ENCODE measurements at regions not wholly inside any gene's neighbourhood (a gene's known extent, or its start where the extent isn't known, plus 50 kb on each side); places are given as distances from the start of the nearest gene placed in this dataset.
"Not testable (repeated sequence)": the region's sequence is repeated elsewhere in the genome, so short reads cannot be mapped to it uniquely, and the experiment has no call there.

- Mint-ChIP-seq H3K9me3 (no peaks in the 10 kb centered on the region), H3K27me3 (no peaks in the 10 kb centered on the region), H3K36me3 (no peaks in the 10 kb centered on the region), H3K4me1 (no peaks in the 10 kb centered on the region), H3K4me3 (no peak overlapping the region), H3K27ac (no peak overlapping the region)
- no peak for DNase-seq
- CTCF ChIA-PET, result no interaction called here
These were observed 113.0 kb downstream of the ADAMTS15 start for GRCh38 chr11:130561441-130561881.

- CTCF ChIA-PET, result interaction anchor here (0.7 kb wide), 1 partner anchor 74 kb away, joined by 3 read pairs; no protein-coding TSS in a partner anchor
- no peaks in the 10 kb centered on the region for H3K9me3 Mint-ChIP-seq
These were observed 114.1 kb downstream of the ADAMTS15 start for GRCh38 chr11:130562549-130562948.

DNA sequence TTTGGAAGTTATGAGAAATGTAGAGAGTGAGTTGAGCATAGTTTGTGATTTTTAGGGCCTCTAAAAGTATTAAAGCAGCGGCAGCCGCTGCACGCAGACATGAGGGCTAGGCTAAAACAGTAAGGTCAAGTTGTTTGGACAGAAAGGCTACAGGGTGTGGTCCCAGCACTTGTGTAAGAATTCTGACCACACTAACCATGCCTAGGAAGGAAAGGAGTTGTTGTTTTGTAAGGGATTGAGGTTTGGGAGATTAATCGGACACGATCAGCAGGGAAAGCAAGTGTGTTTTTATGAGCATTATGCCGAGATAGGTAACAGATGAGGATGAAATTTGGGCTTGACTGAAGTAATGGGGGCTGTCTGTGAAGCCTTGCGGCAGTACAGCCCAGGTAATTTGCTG lies 117.9 kb downstream of the ADAMTS15 start:
- H3K36me3 Mint-ChIP-seq, H3K27me3 Mint-ChIP-seq, DNase-seq, H3K27ac Mint-ChIP-seq, H3K4me3 Mint-ChIP-seq, H3K9me3 Mint-ChIP-seq, CTCF ChIA-PET, H3K4me1 Mint-ChIP-seq: not testable (repeated sequence)

More at GRCh38 chr11:130562549-130562948, 114.1 kb downstream of the ADAMTS15 start:
- Mint-ChIP-seq H3K4me1 (no peaks in the 10 kb centered on the region), H3K27me3 (no peaks in the 10 kb centered on the region), H3K36me3 (no peaks in the 10 kb centered on the region), H3K4me3 (no peak overlapping the region), H3K27ac (no peak overlapping the region)
- no peak for DNase-seq

GRCh38 chr11:130571519-130571918 lies 123.1 kb downstream of the ADAMTS15 start:
- no peaks in the 10 kb centered on the region for H3K9me3 Mint-ChIP-seq
- no peak overlapping the region for H3K27ac Mint-ChIP-seq
- no peak for DNase-seq
- no peak overlapping the region for H3K4me3 Mint-ChIP-seq
- H3K4me1 Mint-ChIP-seq, result no peaks in the 10 kb centered on the region
- CTCF ChIA-PET, result no interaction called here
- peaks cover 8% of the 10 kb centered on the region for H3K27me3 Mint-ChIP-seq
- H3K36me3 Mint-ChIP-seq, result no peaks in the 10 kb centered on the region

DNA sequence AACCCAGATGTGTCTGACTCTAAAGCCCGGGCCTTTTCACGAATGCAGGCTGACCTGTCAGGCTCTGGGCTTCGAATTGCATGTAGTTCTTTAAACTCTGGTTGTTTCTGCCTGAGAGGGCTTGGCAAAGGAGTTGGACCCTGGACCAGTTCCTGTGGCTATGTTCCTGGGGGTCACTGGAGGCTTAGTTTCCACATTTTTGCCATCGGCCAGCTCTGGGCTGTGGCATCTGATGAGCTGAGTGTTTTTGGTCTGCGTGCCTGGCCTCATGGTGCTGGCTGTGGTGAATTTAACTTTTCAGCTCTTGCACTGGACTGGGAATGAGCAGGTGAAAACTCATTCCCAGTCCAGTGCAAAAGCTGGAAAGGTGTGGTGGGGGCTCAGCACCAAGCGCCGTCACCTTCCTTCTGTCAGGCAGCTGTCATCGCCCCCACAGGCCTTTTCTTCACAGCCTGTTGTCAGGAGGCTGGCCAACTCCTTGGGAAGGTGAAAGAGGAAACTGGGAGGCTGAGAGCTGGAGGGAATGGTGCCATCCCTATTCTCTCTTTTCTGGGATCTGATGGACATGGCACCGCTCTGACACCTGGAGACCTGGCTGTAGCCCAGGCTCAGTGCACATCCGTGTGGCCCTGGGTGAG lies 123.6 kb downstream of the ADAMTS15 start:
- H3K36me3 Mint-ChIP-seq, result no peaks in the 10 kb centered on the region
- no peak overlapping the region for H3K4me3 Mint-ChIP-seq
- H3K9me3 Mint-ChIP-seq, result no peaks in the 10 kb centered on the region
- H3K27me3 Mint-ChIP-seq, result peaks cover 8% of the 10 kb centered on the region
- no peak overlapping the region for H3K27ac Mint-ChIP-seq
- no peak for DNase-seq
- no peaks in the 10 kb centered on the region for H3K4me1 Mint-ChIP-seq
- CTCF ChIA-PET, result no interaction called here

DNA sequence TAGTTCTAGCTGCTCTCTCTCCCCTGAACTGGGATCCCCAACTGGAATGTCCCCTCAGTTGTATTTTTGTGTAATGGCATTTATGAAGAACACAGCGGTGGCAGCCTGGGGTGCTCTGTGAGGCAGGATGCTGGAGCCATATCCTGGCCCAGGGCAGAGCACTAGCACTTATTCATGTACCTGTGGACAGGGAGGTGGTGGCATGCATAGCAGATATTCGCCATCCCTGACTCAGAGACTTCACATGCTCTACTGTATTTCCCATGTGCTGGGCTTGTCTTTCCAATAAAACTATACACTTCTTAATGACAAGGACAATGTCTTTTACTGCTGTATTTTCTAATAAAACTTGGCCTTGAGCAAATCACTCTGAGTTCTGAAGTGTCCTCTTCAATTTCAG lies 125.3 kb downstream of the ADAMTS15 start:
- Mint-ChIP-seq H3K4me1 (no peaks in the 10 kb centered on the region), H3K36me3 (no peaks in the 10 kb centered on the region), H3K27ac (no peak overlapping the region), H3K4me3 (no peak overlapping the region), H3K27me3 (peaks cover 11% of the 10 kb centered on the region), H3K9me3 (no peaks in the 10 kb centered on the region)
- CTCF ChIA-PET, result no interaction called here
- no peak for DNase-seq

GRCh38 chr11:130574740-130575139 lies 126.3 kb downstream of the ADAMTS15 start:
- no peak overlapping the region for H3K27ac Mint-ChIP-seq
- CTCF ChIA-PET, result no interaction called here
- H3K4me1 Mint-ChIP-seq, result no peaks in the 10 kb centered on the region
- DNase-seq, result no peak
- H3K4me3 Mint-ChIP-seq, result no peak overlapping the region
- H3K27me3 Mint-ChIP-seq, result peaks cover 12% of the 10 kb centered on the region
- H3K36me3 Mint-ChIP-seq, result no peaks in the 10 kb centered on the region
- no peaks in the 10 kb centered on the region for H3K9me3 Mint-ChIP-seq

- no peaks in the 10 kb centered on the region for H3K4me1 Mint-ChIP-seq
- CTCF ChIA-PET, result no interaction called here
- peaks cover 15% of the 10 kb centered on the region for H3K27me3 Mint-ChIP-seq
- H3K9me3 Mint-ChIP-seq, result no peaks in the 10 kb centered on the region
- no peak overlapping the region for H3K4me3 Mint-ChIP-seq
- H3K27ac Mint-ChIP-seq, result no peak overlapping the region
- H3K36me3 Mint-ChIP-seq, result no peaks in the 10 kb centered on the region
- DNase-seq, result no peak
These were observed 127.7 kb downstream of the ADAMTS15 start for GRCh38 chr11:130576146-130576545.

- H3K4me3 Mint-ChIP-seq, result no peak overlapping the region
- CTCF ChIA-PET, result interaction anchor here (1.3 to 1.5 kb wide), 2 partner anchors 144 to 148 kb away, joined by 3 read pairs; no protein-coding TSS in a partner anchor
These were observed 130.4 kb downstream of the ADAMTS15 start for GRCh38 chr11:130578738-130579368.

GRCh38 chr11:130580372-130580771 lies 131.9 kb downstream of the ADAMTS15 start:
- CTCF ChIA-PET, result no interaction called here
- no peak overlapping the region for H3K4me3 Mint-ChIP-seq
- no peak overlapping the region for H3K27ac Mint-ChIP-seq
- H3K36me3 Mint-ChIP-seq, result no peaks in the 10 kb centered on the region
- no peaks in the 10 kb centered on the region for H3K4me1 Mint-ChIP-seq
- no peak for DNase-seq
- H3K9me3 Mint-ChIP-seq, result no peaks in the 10 kb centered on the region
- H3K27me3 Mint-ChIP-seq, result peaks cover 16% of the 10 kb centered on the region

More at GRCh38 chr11:130578738-130579368, 130.4 kb downstream of the ADAMTS15 start:
- no peaks in the 10 kb centered on the region for H3K4me1 Mint-ChIP-seq
- peaks cover 15% of the 10 kb centered on the region for H3K27me3 Mint-ChIP-seq
- H3K9me3 Mint-ChIP-seq, result no peaks in the 10 kb centered on the region
- DNase-seq, result no peak
- H3K36me3 Mint-ChIP-seq, result no peaks in the 10 kb centered on the region
- H3K27ac Mint-ChIP-seq, result no peak overlapping the region

DNA sequence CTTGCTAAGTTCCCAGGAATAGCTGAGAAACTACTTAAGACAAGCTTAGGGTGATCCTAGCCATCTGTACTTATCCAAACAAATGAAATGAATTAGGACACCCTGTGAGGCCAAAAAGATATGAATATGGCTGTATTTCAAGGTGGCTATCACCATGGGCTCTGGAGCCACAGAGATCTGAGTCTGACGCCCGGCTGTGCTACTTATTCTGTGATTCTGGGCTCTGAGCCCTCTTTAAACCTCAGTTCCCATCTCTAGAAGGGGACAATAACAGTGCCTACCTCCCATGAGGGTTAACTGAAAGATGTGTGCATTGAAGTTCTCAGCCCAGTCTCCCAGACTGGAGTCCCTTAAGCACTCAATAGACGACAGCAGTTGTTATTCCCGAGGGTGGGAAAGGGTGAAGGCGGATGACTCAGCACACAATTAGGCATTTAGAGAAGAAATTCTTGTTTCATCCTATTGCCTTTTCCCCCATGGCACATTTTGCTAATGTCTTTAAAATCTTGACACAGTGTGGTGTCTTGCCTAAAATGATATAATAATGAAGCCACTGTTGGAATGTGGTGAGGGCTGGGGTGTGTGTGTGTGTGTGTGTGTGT lies 132.5 kb downstream of the ADAMTS15 start:
- H3K9me3 Mint-ChIP-seq, result no peaks in the 10 kb centered on the region
- peaks cover 14% of the 10 kb centered on the region for H3K27me3 Mint-ChIP-seq
- H3K27ac Mint-ChIP-seq, result no peak overlapping the region
- H3K4me1 Mint-ChIP-seq, result no peaks in the 10 kb centered on the region
- CTCF ChIA-PET, result no interaction called here
- no peaks in the 10 kb centered on the region for H3K36me3 Mint-ChIP-seq
- no peak overlapping the region for H3K4me3 Mint-ChIP-seq
- no peak for DNase-seq

DNA sequence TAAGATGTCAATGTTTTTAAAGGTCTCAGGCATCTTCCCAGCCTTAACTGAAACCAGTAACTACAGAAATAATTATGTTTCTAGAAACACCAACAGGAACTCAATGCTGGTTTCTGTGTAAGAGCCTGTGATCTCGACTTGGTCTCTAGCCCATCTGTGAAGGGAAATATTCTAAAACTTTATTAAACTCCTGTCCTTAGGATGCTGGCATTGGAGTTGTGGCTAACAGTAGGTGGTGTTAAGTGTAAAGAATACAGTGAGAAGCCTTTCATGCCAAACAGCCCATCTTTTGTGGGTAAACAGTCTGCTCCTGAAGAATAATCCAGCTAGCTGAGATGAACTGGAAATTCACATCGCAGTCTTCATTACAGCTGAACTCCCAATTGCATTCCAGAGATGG lies 133.2 kb downstream of the ADAMTS15 start:
- no peaks in the 10 kb centered on the region for H3K36me3 Mint-ChIP-seq
- no peak overlapping the region for H3K4me3 Mint-ChIP-seq
- CTCF ChIA-PET, result no interaction called here
- no peaks in the 10 kb centered on the region for H3K9me3 Mint-ChIP-seq
- no peaks in the 10 kb centered on the region for H3K4me1 Mint-ChIP-seq
- H3K27ac Mint-ChIP-seq, result no peak overlapping the region
- peaks cover 13% of the 10 kb centered on the region for H3K27me3 Mint-ChIP-seq
- no peak for DNase-seq

- Mint-ChIP-seq H3K27ac (no peak overlapping the region), H3K27me3 (peaks cover 13% of the 10 kb centered on the region), H3K4me3 (no peak overlapping the region), H3K9me3 (no peaks in the 10 kb centered on the region), H3K36me3 (no peaks in the 10 kb centered on the region), H3K4me1 (no peaks in the 10 kb centered on the region)
- CTCF ChIA-PET, result interaction anchor here (1.4 kb wide), 1 partner anchor 369 kb away, joined by 3 read pairs; no protein-coding TSS in a partner anchor
- DNase-seq, result no peak
These were observed 133.7 kb downstream of the ADAMTS15 start for GRCh38 chr11:130582176-130582575.

DNA sequence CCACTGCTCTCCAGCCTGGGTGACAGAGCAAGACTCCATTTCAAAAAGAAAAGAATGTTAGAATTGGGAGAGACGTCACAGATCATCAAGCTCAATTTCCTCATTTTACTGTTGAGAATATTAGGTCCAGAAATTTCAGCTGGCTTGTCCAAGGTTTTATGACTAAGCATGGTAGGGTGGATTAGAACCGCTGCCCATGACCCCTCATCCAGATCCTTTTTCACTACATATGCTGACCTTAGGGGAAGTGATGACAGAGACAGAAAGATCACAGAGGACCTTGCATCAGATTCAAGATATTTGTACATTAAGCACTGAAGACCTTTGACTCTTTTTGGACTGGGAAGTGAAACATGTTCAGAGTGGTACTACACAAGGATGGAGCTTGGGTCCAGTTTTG lies 134.5 kb downstream of the ADAMTS15 start:
- Mint-ChIP-seq H3K9me3 (no peaks in the 10 kb centered on the region), H3K4me3 (no peak overlapping the region), H3K36me3 (no peaks in the 10 kb centered on the region), H3K27ac (no peak overlapping the region), H3K27me3 (peaks cover 13% of the 10 kb centered on the region), H3K4me1 (no peaks in the 10 kb centered on the region)
- no peak for DNase-seq
- CTCF ChIA-PET, result interaction anchor here (1.4 kb wide), 1 partner anchor 370 kb away, joined by 3 read pairs; no protein-coding TSS in a partner anchor

- CTCF ChIA-PET, result interaction anchor here (1.4 kb wide), 1 partner anchor 371 kb away, joined by 3 read pairs; no protein-coding TSS in a partner anchor
- DNase-seq, result no peak
- Mint-ChIP-seq H3K9me3 (no peaks in the 10 kb centered on the region), H3K27ac (no peak overlapping the region), H3K27me3 (peaks cover 10% of the 10 kb centered on the region), H3K4me3 (no peak overlapping the region), H3K36me3 (no peaks in the 10 kb centered on the region), H3K4me1 (no peaks in the 10 kb centered on the region)
These were observed 135.4 kb downstream of the ADAMTS15 start for GRCh38 chr11:130583801-130584211.

Measured in activated naive CD4-positive, alpha-beta T cell treated with anti-CD3 and anti-CD28 coated beads, Interleukin-2, amount 10 ng/mL, durations not matched to agents 7 days and 5 days (primary cell).